Mucosa of descending colon (tissue), 3 donors: ENCODE measurements at regions not wholly inside any gene's neighbourhood (a gene's known extent, or its start where the extent isn't known, plus 50 kb on each side); places are given as distances from the start of the nearest gene placed in this dataset.

Experiments used
- ATAC-seq: fragments of 200-7000 bp; cut with Tn5 transposase; one replicate; pipeline ENCODE4 v1.9.1; 2020; ENCODE audit warnings: mild to moderate bottlenecking, moderate library complexity
- DNase-seq, 3 donors: peaks; one replicate each; pipeline ENCODE4 v3.0.0-alpha.2; 2020
- H3K36me3 ChIP-seq: fragments of 200-600 bp; one replicate; pipeline ENCODE4 v1.8.0; 2021; ENCODE audit warnings: low read depth, mild to moderate bottlenecking
- H3K4me1 ChIP-seq: fragments of 200-600 bp; one replicate; pipeline ENCODE4 v1.8.0; 2021; ENCODE audit warnings: low read depth, mild to moderate bottlenecking
- H3K4me3 ChIP-seq: fragments of 200-600 bp; one replicate; pipeline ENCODE4 v1.8.0; 2021; ENCODE audit warnings: mild to moderate bottlenecking
- H3K9me3 ChIP-seq: fragments of 200-600 bp; one replicate; pipeline ENCODE4 v1.8.0; 2021; ENCODE audit warnings: mild to moderate bottlenecking
- CTCF ChIP-seq: fragments of 200-600 bp; IDR thresholded peaks from one replicate; pipeline ENCODE4 v1.8.0; 2022; ENCODE audit warnings: antibody characterized with exemption, mild to moderate bottlenecking
- intact Hi-C, 2 donors: fragments of 100-400 bp; cut with DNase I in 1 of 2; cut with micrococcal nuclease in 1 of 2; formaldehyde crosslinking; loops; one replicate each; pipeline versions ENCODE4 v1.11.0 to v1.11.1; 2022; cut with DNase I, micrococcal nuclease
- donor health status: DM: no; HTN: no; CAD: no; lungs with moderate emphysema.
- donor health status: DM: no; HTN: no; CAD: no.
- donor health status: DM: no; HTN: yes; CAD: no.

- ATAC-seq: no peak
- Histone ChIP-seq H3K4me3 (no peak overlapping the region), H3K36me3 (no peaks in the 10 kb centered on the region), H3K4me1 (no peaks in the 10 kb centered on the region), H3K9me3 (no peaks in the 10 kb centered on the region)
- intact Hi-C loops: no loop called here
- no peak for TF ChIP-seq CTCF
- DNase-seq: no peak
Measured at GRCh38 chr11:109750964-109751363, 329.0 kb downstream of the C11orf87 start.

GRCh38 chr11:109752212-109752825 lies 330.3 kb downstream of the C11orf87 start:
- intact Hi-C loops: no loop called here
- no peaks in the 10 kb centered on the region for H3K36me3 ChIP-seq
- no peaks in the 10 kb centered on the region for H3K4me1 ChIP-seq
- DNase-seq (no peak), ATAC-seq (no peak)
- H3K9me3 ChIP-seq: no peaks in the 10 kb centered on the region
- no peak overlapping the region for H3K4me3 ChIP-seq
- TF ChIP-seq CTCF: no peak

GRCh38 chr11:109756521-109756920 lies 334.5 kb downstream of the C11orf87 start:
- no peaks in the 10 kb centered on the region for H3K4me1 ChIP-seq
- intact Hi-C loops: no loop called here
- no peaks in the 10 kb centered on the region for H3K9me3 ChIP-seq
- no peak for TF ChIP-seq CTCF
- no peaks in the 10 kb centered on the region for H3K36me3 ChIP-seq
- no peak for ATAC-seq
- no peak for DNase-seq
- no peak overlapping the region for H3K4me3 ChIP-seq

- intact Hi-C loops: no loop called here
- TF ChIP-seq CTCF: no peak
- H3K4me1 ChIP-seq: no peaks in the 10 kb centered on the region
- H3K9me3 ChIP-seq: no peaks in the 10 kb centered on the region
- H3K4me3 ChIP-seq: no peak overlapping the region
- DNase-seq (no peak), ATAC-seq (no peak)
- no peaks in the 10 kb centered on the region for H3K36me3 ChIP-seq
Measured at GRCh38 chr11:109756951-109757350, 335.0 kb downstream of the C11orf87 start.

GRCh38 chr11:109762546-109762945 lies 330.6 kb upstream of the ZC3H12C start:
- no peak for DNase-seq
- no peak for TF ChIP-seq CTCF
- no peaks in the 10 kb centered on the region for H3K9me3 ChIP-seq
- no peak overlapping the region for H3K4me3 ChIP-seq
- H3K4me1 ChIP-seq: no peaks in the 10 kb centered on the region
- no peak for ATAC-seq
- no peaks in the 10 kb centered on the region for H3K36me3 ChIP-seq
- intact Hi-C loops: no loop called here
